HEK293 (cell line): ENCODE measurements at regions not wholly inside any gene's neighbourhood (a gene's known extent, or its start where the extent isn't known, plus 50 kb on each side); places are given as distances from the start of the nearest gene placed in this dataset.

ENCODE experiments used
- GLI2 ChIP-seq: fragments of 450-650 bp; formaldehyde crosslinking; IDR thresholded peaks from 2 replicates; pipeline ENCODE4; 2017; ENCODE audit warnings: missing biosample characterization, missing genetic modification characterization, low read depth, borderline replicate concordance
- GLI4 ChIP-seq: fragments of 450-650 bp; formaldehyde crosslinking; IDR thresholded peaks from 2 replicates; pipeline ENCODE4 v1.5.1; 2016; ENCODE audit warnings: missing biosample characterization, missing genetic modification characterization
- GLIS1 ChIP-seq: fragments of 450-650 bp; formaldehyde crosslinking; IDR thresholded peaks from 2 replicates; pipeline ENCODE4 v1.5.1; 2016; ENCODE audit warnings: missing biosample characterization, missing genetic modification characterization
- OSR2 ChIP-seq: fragments of 450-650 bp; formaldehyde crosslinking; IDR thresholded peaks from 2 replicates; pipeline ENCODE4 v1.5.1; 2016; ENCODE audit warnings: missing biosample characterization, missing genetic modification characterization
- SCRT2 ChIP-seq: fragments of 450-650 bp; formaldehyde crosslinking; IDR thresholded peaks from 2 replicates; pipeline ENCODE4 v1.5.1; 2016; ENCODE audit warnings: missing biosample characterization, missing genetic modification characterization
- ZBTB8A ChIP-seq: fragments of 450-650 bp; formaldehyde crosslinking; IDR thresholded peaks from 2 replicates; pipeline ENCODE4 v1.5.1; 2016; ENCODE audit warnings: missing biosample characterization, missing genetic modification characterization
- ZFP3 ChIP-seq: fragments of 450-650 bp; formaldehyde crosslinking; IDR thresholded peaks from 2 replicates; pipeline ENCODE4 v1.5.1; 2016; ENCODE audit warnings: low read depth, missing biosample characterization, missing genetic modification characterization
- ZIC2 ChIP-seq: fragments of 450-650 bp; formaldehyde crosslinking; IDR thresholded peaks from 2 replicates; pipeline ENCODE4 v1.5.1; 2016; ENCODE audit warnings: missing biosample characterization, missing genetic modification characterization
- ZNF175 ChIP-seq: fragments of 450-650 bp; formaldehyde crosslinking; IDR thresholded peaks from 2 replicates; pipeline ENCODE4 v1.5.1; 2016; ENCODE audit warnings: missing biosample characterization, missing genetic modification characterization
- ZNF2 ChIP-seq: fragments of 450-650 bp; formaldehyde crosslinking; IDR thresholded peaks from 2 replicates; pipeline ENCODE4 v1.5.1; 2016; ENCODE audit warnings: missing biosample characterization, missing genetic modification characterization
- ZNF302 ChIP-seq: fragments of 450-650 bp; formaldehyde crosslinking; IDR thresholded peaks from 2 replicates; pipeline ENCODE4 v1.5.1; 2016; ENCODE audit warnings: missing biosample characterization, missing genetic modification characterization, low read depth
- ZNF394 ChIP-seq: fragments of 450-650 bp; formaldehyde crosslinking; IDR thresholded peaks from 2 replicates; pipeline ENCODE4 v1.5.1; 2016; ENCODE audit warnings: missing biosample characterization, missing genetic modification characterization, mild to moderate bottlenecking, moderate library complexity, borderline replicate concordance
- ZNF501 ChIP-seq: fragments of 450-650 bp; formaldehyde crosslinking; IDR thresholded peaks from 2 replicates; pipeline ENCODE4 v1.5.1; 2016; ENCODE audit warnings: missing biosample characterization, missing genetic modification characterization
- ZNF510 ChIP-seq: fragments of 450-650 bp; formaldehyde crosslinking; IDR thresholded peaks from 2 replicates; pipeline ENCODE4 v1.5.1; 2018; ENCODE audit warnings: mild to moderate bottlenecking, missing genetic modification characterization, missing biosample characterization; ENCODE audit not compliant: insufficient replicate concordance
- ZNF544 ChIP-seq: fragments of 450-650 bp; formaldehyde crosslinking; IDR thresholded peaks from 2 replicates; pipeline ENCODE4 v1.5.0; 2017; ENCODE audit warnings: missing biosample characterization, missing genetic modification characterization
- ZNF600 ChIP-seq: fragments of 450-650 bp; formaldehyde crosslinking; IDR thresholded peaks from 2 replicates; pipeline ENCODE4 v1.5.1; 2016; ENCODE audit warnings: missing biosample characterization, missing genetic modification characterization
- ZNF621 ChIP-seq: fragments of 450-650 bp; formaldehyde crosslinking; IDR thresholded peaks from 2 replicates; pipeline ENCODE4 v1.5.1; 2017; ENCODE audit warnings: missing biosample characterization, missing genetic modification characterization
- ZNF624 ChIP-seq: fragments of 450-650 bp; formaldehyde crosslinking; IDR thresholded peaks from 2 replicates; pipeline ENCODE4 v1.5.1; 2017; ENCODE audit warnings: missing biosample characterization, missing genetic modification characterization
- ZNF658 ChIP-seq: fragments of 450-650 bp; formaldehyde crosslinking; IDR thresholded peaks from 2 replicates; pipeline ENCODE4; 2016; ENCODE audit warnings: missing biosample characterization, missing genetic modification characterization
- ZSCAN16 ChIP-seq: fragments of 450-650 bp; formaldehyde crosslinking; IDR thresholded peaks from 2 replicates; pipeline ENCODE4 v1.5.1; 2016; ENCODE audit warnings: missing biosample characterization, missing genetic modification characterization
- TF ChIP-seq, protein P1 (sequence below): fragments of 450-650 bp; formaldehyde crosslinking; IDR thresholded peaks from 2 replicates; pipeline ENCODE4 v1.5.1; 2016; ENCODE audit warnings: missing biosample characterization, missing genetic modification characterization, borderline replicate concordance
- TF ChIP-seq, protein P2 (sequence below): fragments of 450-650 bp; formaldehyde crosslinking; IDR thresholded peaks from 2 replicates; pipeline ENCODE4 v1.5.1; 2016; ENCODE audit warnings: missing biosample characterization, missing genetic modification characterization
- TF ChIP-seq, protein P3 (sequence below): fragments of 450-650 bp; IDR thresholded peaks from 2 replicates; pipeline ENCODE4 v1.5.1; 2018; ENCODE audit warnings: missing biosample characterization, mild to moderate bottlenecking, missing genetic modification characterization
- TF ChIP-seq, protein P4 (sequence below): fragments of 450-650 bp; formaldehyde crosslinking; optimal IDR thresholded peaks from 2 replicates; pipeline ENCODE3; 2016; ENCODE audit warnings: missing biosample characterization, mild to moderate bottlenecking, missing genetic modification characterization
- TF ChIP-seq, protein P5 (sequence below): fragments of 450-650 bp; formaldehyde crosslinking; IDR thresholded peaks from 2 replicates; pipeline ENCODE4 v1.5.1; 2017; ENCODE audit warnings: missing biosample characterization, mild to moderate bottlenecking, missing genetic modification characterization, moderate library complexity

DNA sequence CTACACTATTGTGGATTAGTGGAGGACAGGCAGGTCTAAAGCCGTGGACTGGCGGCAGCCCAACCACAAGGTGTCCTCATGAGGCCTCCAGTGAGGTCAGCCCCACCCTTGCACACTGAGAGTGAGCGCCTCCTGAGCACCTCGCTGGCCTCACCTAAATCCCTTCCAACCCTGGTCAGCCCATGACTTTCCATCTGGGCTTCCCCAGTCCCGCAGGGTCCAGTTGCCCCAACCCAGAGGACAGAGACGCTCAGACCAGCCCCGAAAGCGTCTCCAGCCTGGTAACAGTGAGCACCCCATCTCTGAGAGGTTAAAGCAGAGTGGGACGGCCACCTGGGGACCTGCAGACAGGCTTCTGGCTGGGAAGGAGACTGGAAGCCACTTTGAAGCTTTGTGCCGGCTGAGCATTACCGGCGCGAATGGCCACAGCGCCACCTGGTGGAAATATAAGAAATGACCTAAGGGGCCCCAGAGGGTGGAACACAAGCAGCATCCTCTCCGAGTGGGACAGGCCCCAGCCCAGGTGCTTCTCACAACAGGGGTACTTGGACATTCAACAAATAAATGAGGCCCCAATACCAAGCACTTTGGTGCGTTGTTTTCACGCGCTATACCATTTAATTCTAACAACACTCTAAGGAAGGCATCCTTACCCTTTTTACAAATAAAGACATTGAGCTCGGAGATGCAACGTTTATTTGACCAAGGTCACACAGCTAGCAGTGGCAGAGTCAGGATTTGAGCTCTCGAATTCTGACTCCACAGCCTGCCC is 65.7 kb upstream of the TOP1 start (continued):
- TF ChIP-seq, protein P1, sequence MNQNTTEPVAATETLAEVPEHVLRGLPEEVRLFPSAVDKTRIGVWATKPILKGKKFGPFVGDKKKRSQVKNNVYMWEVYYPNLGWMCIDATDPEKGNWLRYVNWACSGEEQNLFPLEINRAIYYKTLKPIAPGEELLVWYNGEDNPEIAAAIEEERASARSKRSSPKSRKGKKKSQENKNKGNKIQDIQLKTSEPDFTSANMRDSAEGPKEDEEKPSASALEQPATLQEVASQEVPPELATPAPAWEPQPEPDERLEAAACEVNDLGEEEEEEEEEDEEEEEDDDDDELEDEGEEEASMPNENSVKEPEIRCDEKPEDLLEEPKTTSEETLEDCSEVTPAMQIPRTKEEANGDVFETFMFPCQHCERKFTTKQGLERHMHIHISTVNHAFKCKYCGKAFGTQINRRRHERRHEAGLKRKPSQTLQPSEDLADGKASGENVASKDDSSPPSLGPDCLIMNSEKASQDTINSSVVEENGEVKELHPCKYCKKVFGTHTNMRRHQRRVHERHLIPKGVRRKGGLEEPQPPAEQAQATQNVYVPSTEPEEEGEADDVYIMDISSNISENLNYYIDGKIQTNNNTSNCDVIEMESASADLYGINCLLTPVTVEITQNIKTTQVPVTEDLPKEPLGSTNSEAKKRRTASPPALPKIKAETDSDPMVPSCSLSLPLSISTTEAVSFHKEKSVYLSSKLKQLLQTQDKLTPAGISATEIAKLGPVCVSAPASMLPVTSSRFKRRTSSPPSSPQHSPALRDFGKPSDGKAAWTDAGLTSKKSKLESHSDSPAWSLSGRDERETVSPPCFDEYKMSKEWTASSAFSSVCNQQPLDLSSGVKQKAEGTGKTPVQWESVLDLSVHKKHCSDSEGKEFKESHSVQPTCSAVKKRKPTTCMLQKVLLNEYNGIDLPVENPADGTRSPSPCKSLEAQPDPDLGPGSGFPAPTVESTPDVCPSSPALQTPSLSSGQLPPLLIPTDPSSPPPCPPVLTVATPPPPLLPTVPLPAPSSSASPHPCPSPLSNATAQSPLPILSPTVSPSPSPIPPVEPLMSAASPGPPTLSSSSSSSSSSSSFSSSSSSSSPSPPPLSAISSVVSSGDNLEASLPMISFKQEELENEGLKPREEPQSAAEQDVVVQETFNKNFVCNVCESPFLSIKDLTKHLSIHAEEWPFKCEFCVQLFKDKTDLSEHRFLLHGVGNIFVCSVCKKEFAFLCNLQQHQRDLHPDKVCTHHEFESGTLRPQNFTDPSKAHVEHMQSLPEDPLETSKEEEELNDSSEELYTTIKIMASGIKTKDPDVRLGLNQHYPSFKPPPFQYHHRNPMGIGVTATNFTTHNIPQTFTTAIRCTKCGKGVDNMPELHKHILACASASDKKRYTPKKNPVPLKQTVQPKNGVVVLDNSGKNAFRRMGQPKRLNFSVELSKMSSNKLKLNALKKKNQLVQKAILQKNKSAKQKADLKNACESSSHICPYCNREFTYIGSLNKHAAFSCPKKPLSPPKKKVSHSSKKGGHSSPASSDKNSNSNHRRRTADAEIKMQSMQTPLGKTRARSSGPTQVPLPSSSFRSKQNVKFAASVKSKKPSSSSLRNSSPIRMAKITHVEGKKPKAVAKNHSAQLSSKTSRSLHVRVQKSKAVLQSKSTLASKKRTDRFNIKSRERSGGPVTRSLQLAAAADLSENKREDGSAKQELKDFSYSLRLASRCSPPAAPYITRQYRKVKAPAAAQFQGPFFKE (tag by site-specific recombination): no peak
- TF ChIP-seq ZFP3 (tag by site-specific recombination) (no peak), ZIC2 (tag by site-specific recombination) (peak; percentile 71), ZNF175 (tag by site-specific recombination) (no peak), GLI4 (tag by site-specific recombination) (no peak), OSR2 (tag by site-specific recombination) (no peak), GLIS1 (tag by site-specific recombination) (no peak), GLI2 (tag by site-specific recombination) (no peak), ZNF510 (tag by site-specific recombination) (no peak), ZNF394 (tag by site-specific recombination) (no peak), ZNF501 (tag by site-specific recombination) (no peak), ZNF2 (peak; percentile 96), ZNF658 (no peak), ZSCAN16 (tag by site-specific recombination) (no peak), ZBTB8A (tag by site-specific recombination) (no peak), ZNF600 (tag by site-specific recombination) (0 out of 2 replicates have a peak, but pooled peaks have one; percentile 16), SCRT2 (tag by site-specific recombination) (no peak), ZNF302 (tag by site-specific recombination) (no peak), ZNF624 (tag by site-specific recombination) (no peak), ZNF544 (no peak), ZNF621 (tag by site-specific recombination) (no peak)
- TF ChIP-seq, protein P2, sequence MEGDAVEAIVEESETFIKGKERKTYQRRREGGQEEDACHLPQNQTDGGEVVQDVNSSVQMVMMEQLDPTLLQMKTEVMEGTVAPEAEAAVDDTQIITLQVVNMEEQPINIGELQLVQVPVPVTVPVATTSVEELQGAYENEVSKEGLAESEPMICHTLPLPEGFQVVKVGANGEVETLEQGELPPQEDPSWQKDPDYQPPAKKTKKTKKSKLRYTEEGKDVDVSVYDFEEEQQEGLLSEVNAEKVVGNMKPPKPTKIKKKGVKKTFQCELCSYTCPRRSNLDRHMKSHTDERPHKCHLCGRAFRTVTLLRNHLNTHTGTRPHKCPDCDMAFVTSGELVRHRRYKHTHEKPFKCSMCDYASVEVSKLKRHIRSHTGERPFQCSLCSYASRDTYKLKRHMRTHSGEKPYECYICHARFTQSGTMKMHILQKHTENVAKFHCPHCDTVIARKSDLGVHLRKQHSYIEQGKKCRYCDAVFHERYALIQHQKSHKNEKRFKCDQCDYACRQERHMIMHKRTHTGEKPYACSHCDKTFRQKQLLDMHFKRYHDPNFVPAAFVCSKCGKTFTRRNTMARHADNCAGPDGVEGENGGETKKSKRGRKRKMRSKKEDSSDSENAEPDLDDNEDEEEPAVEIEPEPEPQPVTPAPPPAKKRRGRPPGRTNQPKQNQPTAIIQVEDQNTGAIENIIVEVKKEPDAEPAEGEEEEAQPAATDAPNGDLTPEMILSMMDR (tag by site-specific recombination): peak; percentile 82
- TF ChIP-seq, protein P3, sequence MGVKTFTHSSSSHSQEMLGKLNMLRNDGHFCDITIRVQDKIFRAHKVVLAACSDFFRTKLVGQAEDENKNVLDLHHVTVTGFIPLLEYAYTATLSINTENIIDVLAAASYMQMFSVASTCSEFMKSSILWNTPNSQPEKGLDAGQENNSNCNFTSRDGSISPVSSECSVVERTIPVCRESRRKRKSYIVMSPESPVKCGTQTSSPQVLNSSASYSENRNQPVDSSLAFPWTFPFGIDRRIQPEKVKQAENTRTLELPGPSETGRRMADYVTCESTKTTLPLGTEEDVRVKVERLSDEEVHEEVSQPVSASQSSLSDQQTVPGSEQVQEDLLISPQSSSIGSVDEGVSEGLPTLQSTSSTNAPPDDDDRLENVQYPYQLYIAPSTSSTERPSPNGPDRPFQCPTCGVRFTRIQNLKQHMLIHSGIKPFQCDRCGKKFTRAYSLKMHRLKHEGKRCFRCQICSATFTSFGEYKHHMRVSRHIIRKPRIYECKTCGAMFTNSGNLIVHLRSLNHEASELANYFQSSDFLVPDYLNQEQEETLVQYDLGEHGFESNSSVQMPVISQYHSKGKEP: no peak
- TF ChIP-seq, protein P4, sequence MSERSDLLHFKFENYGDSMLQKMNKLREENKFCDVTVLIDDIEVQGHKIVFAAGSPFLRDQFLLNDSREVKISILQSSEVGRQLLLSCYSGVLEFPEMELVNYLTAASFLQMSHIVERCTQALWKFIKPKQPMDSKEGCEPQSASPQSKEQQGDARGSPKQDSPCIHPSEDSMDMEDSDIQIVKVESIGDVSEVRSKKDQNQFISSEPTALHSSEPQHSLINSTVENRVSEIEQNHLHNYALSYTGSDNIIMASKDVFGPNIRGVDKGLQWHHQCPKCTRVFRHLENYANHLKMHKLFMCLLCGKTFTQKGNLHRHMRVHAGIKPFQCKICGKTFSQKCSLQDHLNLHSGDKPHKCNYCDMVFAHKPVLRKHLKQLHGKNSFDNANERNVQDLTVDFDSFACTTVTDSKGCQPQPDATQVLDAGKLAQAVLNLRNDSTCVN (tag by site-specific recombination): no peak
- TF ChIP-seq, protein P5, sequence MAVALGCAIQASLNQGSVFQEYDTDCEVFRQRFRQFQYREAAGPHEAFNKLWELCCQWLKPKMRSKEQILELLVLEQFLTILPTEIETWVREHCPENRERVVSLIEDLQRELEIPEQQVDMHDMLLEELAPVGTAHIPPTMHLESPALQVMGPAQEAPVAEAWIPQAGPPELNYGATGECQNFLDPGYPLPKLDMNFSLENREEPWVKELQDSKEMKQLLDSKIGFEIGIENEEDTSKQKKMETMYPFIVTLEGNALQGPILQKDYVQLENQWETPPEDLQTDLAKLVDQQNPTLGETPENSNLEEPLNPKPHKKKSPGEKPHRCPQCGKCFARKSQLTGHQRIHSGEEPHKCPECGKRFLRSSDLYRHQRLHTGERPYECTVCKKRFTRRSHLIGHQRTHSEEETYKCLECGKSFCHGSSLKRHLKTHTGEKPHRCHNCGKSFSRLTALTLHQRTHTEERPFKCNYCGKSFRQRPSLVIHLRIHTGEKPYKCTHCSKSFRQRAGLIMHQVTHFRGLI (tag by site-specific recombination): peak; percentile 56; the same call in 1 of the 2 replicates
- TF ChIP-seq, all 188 proteins: peak for 6
